AG04449 (cell line): ENCODE measurements at regions not wholly inside any gene's neighbourhood (a gene's known extent, or its start where the extent isn't known, plus 50 kb on each side); places are given as distances from the start of the nearest gene placed in this dataset.
A peak's percentile ranks its signal among the peaks of the same experiment; 100 is the strongest.
"Not testable (repeated sequence)": the region's sequence is repeated elsewhere in the genome, so short reads cannot be mapped to it uniquely, and the experiment has no call there.

Source experiments
- CTCF ChIA-PET: fragments of 350-600 bp; formaldehyde crosslinking; extraction: SDS; loops from one replicate; lab custom pipeline; 2021; ENCODE audit warnings: antibody characterized with exemption; lab: Yijun Ruan, JAX
- POLR2A ChIA-PET: fragments of 400-600, 350-600 bp; formaldehyde crosslinking; extraction: SDS; loops from one replicate; lab custom pipeline; 2020; ENCODE audit warnings: antibody characterized with exemption, inconsistent platforms; lab: Yijun Ruan, JAX
- DNase-seq: peaks from one replicate; pipeline ENCODE4 v3.0.0-alpha.2; 2010; ENCODE audit warnings: low read depth, low spot score
- H3K4me3 ChIP-seq: 2 replicates; pipeline ENCODE4 v1.5.1; 2011; ENCODE audit warnings: low read depth, mild to moderate bottlenecking, control low read depth, low read length
- TF ChIP-seq, protein P1 (sequence below): IDR thresholded peaks from one replicate; pipeline ENCODE4 v1.5.1; 2011; ENCODE audit warnings: mild to moderate bottlenecking, moderate library complexity, low read length, control low read depth, inconsistent platforms; ENCODE audit not compliant: insufficient read depth; ENCODE audit errors: missing control alignments

- ChIA-PET CTCF (interaction anchor here (1.2 kb wide), 1 partner anchor 9 kb away, joined by 5 read pairs; no protein-coding TSS in a partner anchor), POLR2A (no interaction called here)
- H3K4me3 ChIP-seq = no peak overlapping the region
- no peak for DNase-seq
- TF ChIP-seq, protein P1, sequence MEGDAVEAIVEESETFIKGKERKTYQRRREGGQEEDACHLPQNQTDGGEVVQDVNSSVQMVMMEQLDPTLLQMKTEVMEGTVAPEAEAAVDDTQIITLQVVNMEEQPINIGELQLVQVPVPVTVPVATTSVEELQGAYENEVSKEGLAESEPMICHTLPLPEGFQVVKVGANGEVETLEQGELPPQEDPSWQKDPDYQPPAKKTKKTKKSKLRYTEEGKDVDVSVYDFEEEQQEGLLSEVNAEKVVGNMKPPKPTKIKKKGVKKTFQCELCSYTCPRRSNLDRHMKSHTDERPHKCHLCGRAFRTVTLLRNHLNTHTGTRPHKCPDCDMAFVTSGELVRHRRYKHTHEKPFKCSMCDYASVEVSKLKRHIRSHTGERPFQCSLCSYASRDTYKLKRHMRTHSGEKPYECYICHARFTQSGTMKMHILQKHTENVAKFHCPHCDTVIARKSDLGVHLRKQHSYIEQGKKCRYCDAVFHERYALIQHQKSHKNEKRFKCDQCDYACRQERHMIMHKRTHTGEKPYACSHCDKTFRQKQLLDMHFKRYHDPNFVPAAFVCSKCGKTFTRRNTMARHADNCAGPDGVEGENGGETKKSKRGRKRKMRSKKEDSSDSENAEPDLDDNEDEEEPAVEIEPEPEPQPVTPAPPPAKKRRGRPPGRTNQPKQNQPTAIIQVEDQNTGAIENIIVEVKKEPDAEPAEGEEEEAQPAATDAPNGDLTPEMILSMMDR = no peak
Observed at GRCh38 chr10:35789996-35790395, 147.9 kb upstream of the FZD8 start.

DNA sequence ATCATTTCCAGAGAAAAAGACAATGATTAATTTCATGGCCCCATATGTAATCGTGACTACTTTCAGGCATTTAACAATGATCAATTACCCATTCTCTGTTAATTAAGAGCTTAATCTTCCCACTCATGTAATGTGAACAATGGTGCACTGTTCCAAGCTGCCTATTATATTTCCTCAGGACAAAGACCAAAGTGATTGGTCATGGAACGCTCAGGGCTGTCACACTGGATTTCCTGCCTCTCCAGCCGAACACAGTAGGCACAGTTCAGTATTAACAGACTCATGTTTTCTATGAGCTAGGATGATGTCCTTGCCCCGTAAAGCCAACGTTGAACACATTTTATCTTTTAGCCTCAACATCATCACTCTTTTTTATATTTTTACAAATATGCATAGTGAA lies 142.7 kb upstream of the FZD8 start:
- POLR2A ChIA-PET = no interaction called here
- no peak for DNase-seq

GRCh38 chr10:35783305-35783838 lies 141.3 kb upstream of the FZD8 start:
- ChIA-PET CTCF (interaction anchor here (1.2 kb wide), 1 partner anchor 996 kb away, joined by 3 read pairs; no protein-coding TSS in a partner anchor), POLR2A (no interaction called here)
- DNase-seq = no peak
- TF ChIP-seq, protein P1 = no peak
- H3K4me3 ChIP-seq = no peak overlapping the region

More for the DNA sequence above, 142.7 kb upstream of the FZD8 start:
- H3K4me3 ChIP-seq = no peak overlapping the region
- TF ChIP-seq, protein P1 = no peak
- CTCF ChIA-PET = interaction anchor here (1.2 kb wide), 1 partner anchor 995 kb away, joined by 3 read pairs; no protein-coding TSS in a partner anchor

- no peak for DNase-seq
Observed at GRCh38 chr10:35781643-35782035, 139.5 kb upstream of the FZD8 start.

DNA sequence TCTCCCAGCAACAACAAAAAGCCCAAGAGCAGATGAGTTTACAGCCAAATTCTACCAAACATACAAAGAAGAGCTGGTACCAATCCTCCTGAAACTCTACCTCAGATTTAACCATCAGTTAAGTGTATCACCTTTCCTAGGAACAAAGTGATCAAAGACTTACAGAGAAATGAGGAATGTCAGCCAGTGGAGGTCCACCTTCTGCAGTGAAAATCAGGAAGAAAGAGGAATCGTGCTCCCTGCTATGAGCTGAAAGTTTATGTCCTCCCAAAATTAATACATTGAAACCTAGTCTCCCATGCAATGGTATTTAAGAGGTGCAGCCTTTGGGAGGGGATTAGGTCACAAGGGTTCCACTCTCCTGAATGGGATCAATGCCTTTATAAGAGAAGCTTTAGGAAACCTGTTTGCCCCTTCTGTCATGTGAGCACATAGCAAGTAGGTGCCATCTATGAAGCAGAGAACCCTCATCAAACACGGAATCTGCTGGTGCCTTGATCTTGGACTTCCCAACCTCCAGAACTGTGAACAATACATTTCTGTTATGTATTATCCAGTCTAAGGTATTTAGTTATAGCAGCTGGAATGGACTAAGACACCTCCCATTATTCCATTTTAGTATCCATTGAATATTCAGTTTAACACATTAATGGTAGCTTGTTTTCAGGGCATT lies 139.0 kb upstream of the FZD8 start:
- TF ChIP-seq, protein P1 = peak; percentile 1
- no peak for DNase-seq
- no peak overlapping the region for H3K4me3 ChIP-seq
- CTCF ChIA-PET = interaction anchor here (0.9 to 1.4 kb wide), 6 partner anchors 9 to 998 kb away, joined by 3 to 5 read pairs (median 4); no protein-coding TSS in a partner anchor
- POLR2A ChIA-PET = no interaction called here

More at GRCh38 chr10:35781643-35782035, 139.5 kb upstream of the FZD8 start:
- POLR2A ChIA-PET = no interaction called here
- CTCF ChIA-PET = interaction anchor here (0.9 to 1.4 kb wide), 7 partner anchors 8 to 998 kb away, joined by 3 to 5 read pairs (median 3); no protein-coding TSS in a partner anchor
- TF ChIP-seq, protein P1 = no peak
- no peak overlapping the region for H3K4me3 ChIP-seq

DNA sequence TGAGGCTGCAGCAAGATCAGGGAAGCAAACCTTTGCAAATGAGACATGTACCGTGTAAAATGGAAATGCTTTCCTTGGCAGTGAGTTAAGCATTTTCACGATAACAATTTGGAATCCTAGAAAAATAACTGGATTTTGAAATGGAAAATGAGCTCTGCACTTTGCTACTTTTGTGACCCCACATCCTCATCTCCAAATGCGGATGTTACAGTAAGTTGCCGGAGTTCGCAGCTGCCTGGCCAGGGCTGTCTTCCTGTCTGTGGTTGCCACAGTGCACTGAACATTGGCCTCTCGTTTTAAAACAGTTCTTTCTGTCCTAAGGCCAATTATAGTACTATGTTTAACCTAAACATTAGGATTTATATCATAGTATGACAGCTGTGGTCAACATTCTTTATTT lies 136.2 kb upstream of the FZD8 start:
- no peak overlapping the region for H3K4me3 ChIP-seq
- TF ChIP-seq, protein P1 = no peak
- CTCF ChIA-PET = interaction anchor here (1.0 to 1.2 kb wide), 2 partner anchors 8 to 10 kb away, joined by 3 read pairs; no protein-coding TSS in a partner anchor
- POLR2A ChIA-PET = no interaction called here
- DNase-seq = no peak

GRCh38 chr10:35776557-35776956 lies 134.5 kb upstream of the FZD8 start:
- POLR2A ChIA-PET, H3K4me3 ChIP-seq, DNase-seq: not testable (repeated sequence)
- CTCF ChIA-PET = interaction anchor here (0.5 to 1.2 kb wide), 2 partner anchors 216 to 1003 kb away, joined by 3 read pairs; no protein-coding TSS in a partner anchor
